NCI-H748 (cell line): ENCODE measurements at regions not wholly inside any gene's neighbourhood (a gene's known extent, or its start where the extent isn't known, plus 50 kb on each side); places are given as distances from the start of the nearest gene placed in this dataset.
"Not testable (repeated sequence)": the region's sequence is repeated elsewhere in the genome, so short reads cannot be mapped to it uniquely, and the experiment has no call there.

Source experiments
- DNase-seq: peaks from one replicate; lab custom pipeline; 2025; ENCODE audit not compliant: unreplicated experiment; lab: John Stamatoyannopoulos, UW

DNA sequence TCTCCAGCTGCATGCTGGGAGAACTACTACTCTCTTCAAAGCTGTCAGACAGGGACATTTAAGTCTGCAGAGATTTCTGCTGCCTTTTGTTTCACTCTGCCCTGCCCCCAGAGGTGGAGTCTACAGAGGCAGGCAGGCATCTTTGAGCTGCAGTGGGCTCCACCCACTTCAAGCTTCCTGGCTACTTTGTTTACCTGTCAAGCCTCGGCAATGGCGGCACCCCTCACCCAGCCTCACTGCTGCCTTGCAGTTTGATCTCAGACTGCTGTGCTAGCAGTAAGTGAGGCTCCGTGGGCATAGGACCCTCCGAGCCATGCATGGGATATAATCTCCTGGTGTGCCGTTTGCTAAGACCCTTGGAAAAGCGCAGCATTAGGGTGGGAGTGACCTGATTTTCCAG lies 61.7 kb downstream of the DMRTA1 start:
- DNase-seq = not testable (repeated sequence)

DNA sequence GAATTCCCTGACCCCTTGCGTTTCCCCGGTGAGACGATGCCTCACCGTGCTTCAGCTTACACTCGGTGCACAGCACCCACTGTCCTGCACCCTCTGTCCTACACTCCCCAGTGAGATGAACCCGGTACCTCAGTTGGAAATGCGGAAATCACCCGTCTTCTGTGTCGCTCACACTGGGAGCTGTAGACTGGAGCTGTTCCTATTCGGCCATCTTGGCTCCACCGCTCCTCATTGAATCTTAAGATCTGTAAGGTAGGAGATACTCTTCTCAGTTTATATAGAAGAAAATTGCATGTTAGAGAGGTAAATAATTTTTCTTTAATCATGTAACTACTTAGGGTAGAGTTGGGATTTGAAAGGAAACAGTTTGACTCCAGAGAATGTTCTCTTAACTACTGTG lies 62.2 kb downstream of the DMRTA1 start:
- DNase-seq = no peak

DNA sequence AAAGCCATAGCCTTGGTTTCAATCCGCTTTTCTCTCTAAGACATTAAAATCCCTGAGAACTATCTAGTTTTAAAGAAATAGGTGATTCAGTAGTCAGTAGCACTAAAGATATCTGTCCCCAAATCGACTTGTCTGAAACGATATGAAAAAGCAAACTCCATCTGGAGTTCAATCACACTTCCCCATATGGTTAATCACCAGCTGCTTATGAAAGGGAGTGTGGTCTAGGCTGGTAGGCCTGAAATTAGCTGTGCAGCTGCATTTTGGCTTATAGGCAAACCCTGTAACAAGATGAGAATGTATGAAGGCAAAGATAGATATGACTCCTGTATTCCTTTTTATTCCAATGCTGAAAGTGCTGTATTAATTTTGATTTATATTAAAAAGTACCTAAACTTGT lies 65.9 kb downstream of the DMRTA1 start:
- DNase-seq = no peak

GRCh38 chr9:22514871-22515270 lies 68.2 kb downstream of the DMRTA1 start:
- DNase-seq = no peak

GRCh38 chr9:22522206-22522740 lies 75.6 kb downstream of the DMRTA1 start:
- DNase-seq = no peak

DNA sequence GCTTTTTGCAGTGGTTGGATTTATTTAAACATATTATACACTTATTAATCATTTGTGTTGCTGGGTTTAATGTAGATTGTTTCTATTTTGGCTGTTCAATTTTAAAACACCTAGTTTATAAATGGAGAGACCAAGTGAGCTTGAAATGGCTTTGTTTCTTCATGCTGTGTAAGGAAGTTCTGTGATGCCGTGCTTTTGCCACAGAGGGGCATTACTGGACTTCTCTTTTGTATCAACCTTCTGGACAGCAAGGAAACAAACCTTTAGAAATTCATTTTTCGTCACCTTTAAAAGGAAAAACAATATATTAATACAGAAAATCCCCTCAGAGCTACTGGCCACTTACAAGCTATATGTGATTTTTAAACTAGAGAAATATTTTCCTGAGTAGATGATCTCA lies 81.9 kb downstream of the DMRTA1 start:
- DNase-seq = peak; percentile 55

DNA sequence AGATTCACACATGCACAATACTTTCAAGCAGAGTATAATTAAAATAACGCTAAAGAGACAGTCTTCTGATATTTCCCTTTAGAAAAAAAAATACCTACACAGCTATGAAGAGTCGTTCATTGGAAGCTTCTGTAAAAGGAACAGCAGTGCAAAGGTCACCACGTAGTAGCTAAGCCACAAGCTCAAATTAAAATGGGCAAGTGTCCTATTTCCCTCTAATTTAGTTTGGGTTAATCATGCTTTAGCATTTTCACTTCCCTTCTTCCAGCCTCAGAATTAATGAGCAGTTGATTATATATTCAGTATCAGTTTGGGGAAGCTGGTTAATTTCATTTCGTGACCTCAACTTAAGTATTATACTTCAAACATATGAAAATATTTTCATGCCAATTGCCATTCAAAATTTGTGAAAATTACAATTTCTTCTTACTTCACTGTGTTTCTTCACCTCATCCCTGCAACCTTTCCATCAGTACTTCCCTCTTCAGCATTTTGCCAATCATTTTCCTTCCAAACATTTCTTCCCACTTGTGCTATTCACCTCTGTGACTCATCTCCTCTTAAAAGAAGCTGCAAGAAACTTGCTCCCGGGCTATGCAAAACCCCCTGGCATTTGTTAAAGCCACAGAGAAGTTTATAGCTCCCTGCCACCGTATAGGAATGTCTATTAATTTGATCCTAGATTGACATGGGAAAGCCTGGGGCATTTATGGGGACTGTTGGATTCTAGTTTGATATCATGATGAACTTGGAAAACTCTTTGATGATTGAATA lies 83.0 kb downstream of the DMRTA1 start:
- no peak for DNase-seq

DNA sequence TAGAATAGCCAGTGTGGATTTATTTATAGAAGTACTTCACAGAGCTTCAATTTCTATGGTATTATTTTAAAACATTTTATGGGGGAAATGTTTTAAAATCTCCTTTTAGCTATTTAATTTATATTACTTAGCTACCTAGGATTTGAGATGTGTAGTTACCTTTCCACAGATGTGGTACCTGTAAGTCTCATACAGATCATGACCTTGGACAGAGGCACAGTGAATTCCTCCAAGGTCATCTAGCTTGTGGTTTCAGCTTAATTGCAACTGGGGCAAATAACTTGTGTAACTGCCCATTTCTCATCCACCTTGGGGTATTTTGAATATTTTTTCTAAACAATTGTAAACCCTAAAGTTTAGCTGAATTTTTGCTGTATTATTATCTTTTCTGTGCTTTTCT lies 89.2 kb downstream of the DMRTA1 start:
- no peak for DNase-seq

DNA sequence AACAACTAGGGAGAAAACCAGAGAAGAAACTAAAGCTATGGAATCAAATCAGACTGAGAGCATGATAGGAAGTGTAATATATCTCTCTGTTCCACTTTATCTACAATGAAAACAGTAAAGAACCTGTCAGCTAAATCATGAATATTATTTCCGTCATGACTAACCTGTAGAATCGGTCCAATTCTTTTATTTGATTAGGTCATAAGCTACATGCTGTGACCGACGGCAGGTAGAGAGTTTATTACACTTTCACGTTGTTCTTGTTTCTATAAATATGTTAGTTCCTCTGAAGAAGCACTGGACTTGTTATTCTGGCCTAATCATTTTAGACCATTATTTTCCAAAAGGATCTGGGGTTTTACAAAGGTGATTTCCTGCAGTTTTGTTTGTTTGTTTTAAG lies 91.1 kb downstream of the DMRTA1 start:
- no peak for DNase-seq

- no peak for DNase-seq
These were observed 102.0 kb downstream of the DMRTA1 start for GRCh38 chr9:22548625-22549024.

DNA sequence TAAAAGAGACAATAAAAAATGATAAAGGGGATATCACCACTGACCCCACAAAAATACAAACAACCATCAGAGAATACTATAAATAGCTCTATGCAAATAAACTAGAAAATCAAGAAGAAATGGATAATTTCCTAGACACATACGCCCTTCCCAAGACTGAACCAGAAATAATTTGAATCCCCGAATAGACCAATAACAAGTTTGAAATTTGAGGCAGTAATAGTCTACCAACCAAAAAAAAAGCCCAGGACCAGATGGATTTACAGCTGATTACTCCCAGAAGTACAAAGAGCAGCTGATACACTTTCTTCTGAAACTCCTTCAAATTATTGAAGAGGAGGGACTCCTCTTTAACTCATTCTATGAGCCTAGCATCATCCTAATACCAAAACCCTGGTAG lies 128.1 kb downstream of the DMRTA1 start:
- DNase-seq = no peak

- DNase-seq = no peak
These were observed 134.2 kb downstream of the DMRTA1 start for GRCh38 chr9:22580788-22581187.

- no peak for DNase-seq
These were observed 135.6 kb downstream of the DMRTA1 start for GRCh38 chr9:22582221-22582620.

GRCh38 chr9:22588918-22589317 lies 142.3 kb downstream of the DMRTA1 start:
- no peak for DNase-seq

- DNase-seq = no peak
These were observed 143.9 kb downstream of the DMRTA1 start for GRCh38 chr9:22590336-22591033.

DNA sequence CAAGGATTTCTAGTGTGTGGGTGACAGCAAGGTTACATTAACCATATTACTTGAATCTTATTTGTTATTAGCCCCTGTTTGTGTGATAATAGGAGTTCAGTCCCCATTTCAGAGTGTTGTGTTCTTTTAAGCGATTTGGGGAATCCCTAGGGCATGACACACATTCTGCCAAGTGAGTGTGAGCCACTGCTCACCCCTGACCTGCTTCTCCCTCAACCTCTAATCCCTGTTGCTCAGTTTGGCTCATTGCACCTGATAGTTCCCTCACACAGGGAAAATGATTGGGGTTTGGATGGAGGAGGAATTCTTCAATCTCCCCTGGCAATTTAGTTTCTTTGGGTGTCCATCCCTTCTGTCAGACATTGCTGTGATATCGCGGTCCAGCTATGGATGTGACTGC lies 149.2 kb downstream of the DMRTA1 start:
- DNase-seq = no peak

GRCh38 chr9:22617156-22617555 lies 170.5 kb downstream of the DMRTA1 start:
- no peak for DNase-seq

DNA sequence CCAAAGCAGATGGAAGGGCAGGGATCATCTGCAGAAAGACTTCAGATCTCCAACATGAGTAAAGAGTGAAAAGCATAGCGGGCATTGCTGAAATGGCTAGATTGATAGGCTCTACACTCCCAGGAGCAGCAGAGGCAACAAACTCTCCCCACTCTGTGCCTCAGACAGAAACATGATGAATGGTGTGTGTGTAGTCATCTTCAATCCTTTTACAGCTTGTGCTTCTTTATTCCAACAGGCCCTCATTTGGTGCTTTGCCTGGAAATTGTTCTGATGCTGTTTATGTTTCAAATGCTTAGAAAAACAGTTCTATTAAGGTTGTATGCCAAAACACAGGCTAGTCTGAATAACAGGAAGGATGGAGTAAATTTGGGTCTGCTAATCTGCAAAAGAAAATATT lies 176.2 kb downstream of the DMRTA1 start:
- DNase-seq = no peak

- no peak for DNase-seq
These were observed 176.6 kb downstream of the DMRTA1 start for GRCh38 chr9:22623236-22623635.

- DNase-seq = no peak
These were observed 178.9 kb downstream of the DMRTA1 start for GRCh38 chr9:22625540-22625939.

GRCh38 chr9:22643541-22643940 lies 196.9 kb downstream of the DMRTA1 start:
- no peak for DNase-seq

GRCh38 chr9:22645893-22646292 lies 199.3 kb downstream of the DMRTA1 start:
- no peak for DNase-seq
